Hepatocyte (in vitro differentiated cells): ENCODE measurements at regions not wholly inside any gene's neighbourhood (a gene's known extent, or its start where the extent isn't known, plus 50 kb on each side); places are given as distances from the start of the nearest gene placed in this dataset.

Experiments
- EZH2 ChIP-seq: fragments of 200-600 bp; sonication (generic); IDR thresholded peaks from 2 replicates; pipeline ENCODE4 v1.6.1; 2016; ENCODE audit warnings: antibody characterized with exemption, mild to moderate bottlenecking, borderline replicate concordance
- TF ChIP-seq, protein P1 (sequence below): fragments of 200-600 bp; sonication (generic); IDR thresholded peaks from 2 replicates; pipeline ENCODE4 v1.5.1; 2016; ENCODE audit warnings: antibody characterized with exemption, mild to moderate bottlenecking; ENCODE audit not compliant: poor library complexity

GRCh38 chr9:103193992-103194391 is 198.9 kb downstream of the CYLC2 start:
- TF ChIP-seq, protein P1, sequence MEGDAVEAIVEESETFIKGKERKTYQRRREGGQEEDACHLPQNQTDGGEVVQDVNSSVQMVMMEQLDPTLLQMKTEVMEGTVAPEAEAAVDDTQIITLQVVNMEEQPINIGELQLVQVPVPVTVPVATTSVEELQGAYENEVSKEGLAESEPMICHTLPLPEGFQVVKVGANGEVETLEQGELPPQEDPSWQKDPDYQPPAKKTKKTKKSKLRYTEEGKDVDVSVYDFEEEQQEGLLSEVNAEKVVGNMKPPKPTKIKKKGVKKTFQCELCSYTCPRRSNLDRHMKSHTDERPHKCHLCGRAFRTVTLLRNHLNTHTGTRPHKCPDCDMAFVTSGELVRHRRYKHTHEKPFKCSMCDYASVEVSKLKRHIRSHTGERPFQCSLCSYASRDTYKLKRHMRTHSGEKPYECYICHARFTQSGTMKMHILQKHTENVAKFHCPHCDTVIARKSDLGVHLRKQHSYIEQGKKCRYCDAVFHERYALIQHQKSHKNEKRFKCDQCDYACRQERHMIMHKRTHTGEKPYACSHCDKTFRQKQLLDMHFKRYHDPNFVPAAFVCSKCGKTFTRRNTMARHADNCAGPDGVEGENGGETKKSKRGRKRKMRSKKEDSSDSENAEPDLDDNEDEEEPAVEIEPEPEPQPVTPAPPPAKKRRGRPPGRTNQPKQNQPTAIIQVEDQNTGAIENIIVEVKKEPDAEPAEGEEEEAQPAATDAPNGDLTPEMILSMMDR, result no peak
- TF ChIP-seq EZH2, result no peak
